Hematopoietic multipotent progenitor cell treated with erythropoietin and hydrocortisone succinate and interleukin-3 and kit ligand, for 4 days (in vitro differentiated cells): ENCODE measurements at regions not wholly inside any gene's neighbourhood (a gene's known extent, or its start where the extent isn't known, plus 50 kb on each side); places are given as distances from the start of the nearest gene placed in this dataset.

Experiments used
- DNase-seq: peaks from one replicate; pipeline ENCODE4 v3.0.0-alpha.2; 2015

DNA sequence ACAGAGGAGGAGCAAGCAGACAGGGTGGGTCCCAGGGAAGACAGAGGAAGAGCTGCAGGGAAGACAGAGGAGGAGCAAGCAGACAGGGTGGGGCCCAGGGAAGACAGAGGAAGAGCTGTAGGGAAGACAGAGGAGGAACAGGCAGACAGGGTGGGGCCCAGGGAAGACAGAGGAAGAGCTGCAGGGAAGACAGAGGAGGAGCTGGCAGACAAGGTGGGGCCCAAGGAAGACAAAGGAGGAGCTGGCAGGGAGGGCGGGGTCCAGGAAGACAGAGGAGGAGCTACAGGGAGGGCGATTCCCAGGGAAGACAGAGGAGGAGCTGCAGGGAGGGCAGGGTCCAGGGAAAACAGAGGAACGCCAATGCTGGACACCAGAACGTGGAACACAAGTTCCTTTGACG, 66.5 kb downstream of the PLXNA1 start:
- DNase-seq: no peak

DNA sequence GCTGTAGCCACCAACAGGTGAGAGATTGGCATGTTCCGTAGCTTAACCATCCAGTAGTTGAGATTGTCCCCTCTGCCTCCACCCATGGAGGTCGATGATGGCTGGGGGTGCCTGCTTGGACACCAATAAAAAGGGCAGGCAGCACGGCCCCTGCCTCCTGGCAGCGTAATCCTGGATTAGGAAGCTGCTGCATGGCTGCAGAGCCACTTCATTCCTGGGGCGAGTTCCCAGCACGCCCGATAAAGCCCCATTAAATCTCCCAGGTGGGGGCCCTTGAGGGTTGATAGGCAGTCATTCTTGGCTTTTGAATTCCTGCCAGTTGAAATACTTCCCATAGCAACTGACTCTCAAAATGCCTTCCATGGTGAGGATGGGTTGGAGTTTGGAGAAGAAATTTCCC, 67.8 kb downstream of the PLXNA1 start:
- DNase-seq: no peak

DNA sequence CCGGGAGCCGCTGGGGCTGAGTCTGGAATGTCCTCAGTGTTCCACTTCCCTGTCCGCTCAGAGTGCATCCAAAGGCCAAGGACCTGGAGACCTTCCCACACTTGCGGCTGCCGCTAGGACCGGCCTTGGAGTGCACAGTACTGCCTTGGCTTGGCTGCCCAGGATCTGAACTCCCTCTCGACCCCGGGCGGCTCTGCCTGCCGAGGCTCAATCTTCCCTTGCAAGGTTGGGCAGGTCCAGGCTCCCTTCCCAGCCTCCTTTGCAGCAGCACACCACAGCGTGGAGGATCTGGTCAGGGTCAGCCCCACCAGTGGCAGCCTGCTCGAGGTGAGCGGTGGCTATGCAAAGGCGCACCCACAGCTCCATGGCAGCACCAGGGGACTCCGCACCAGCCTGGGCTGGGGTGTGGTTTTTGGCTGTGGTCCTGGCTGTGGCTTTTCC, 69.2 kb downstream of the PLXNA1 start:
- no peak for DNase-seq

DNA sequence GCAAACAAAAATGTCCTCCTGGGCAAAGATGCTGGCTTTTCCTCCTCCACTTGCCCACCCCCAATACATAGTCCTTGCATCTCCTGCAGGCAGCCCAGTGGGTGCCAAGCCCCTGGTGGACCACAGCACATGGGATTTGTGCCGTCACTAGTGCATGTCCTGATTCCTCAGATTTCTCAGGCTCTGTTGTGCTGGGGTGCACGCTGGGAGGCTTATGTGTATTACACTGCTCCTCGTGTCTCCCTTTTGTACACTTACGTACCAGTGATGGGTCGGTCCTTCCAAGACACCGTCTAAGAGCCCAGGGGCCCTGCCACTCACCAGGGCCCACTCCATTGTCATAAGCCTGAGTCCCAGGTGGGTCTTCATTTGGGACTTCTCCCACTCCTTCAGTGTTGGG, 70.1 kb downstream of the PLXNA1 start:
- no peak for DNase-seq

DNA sequence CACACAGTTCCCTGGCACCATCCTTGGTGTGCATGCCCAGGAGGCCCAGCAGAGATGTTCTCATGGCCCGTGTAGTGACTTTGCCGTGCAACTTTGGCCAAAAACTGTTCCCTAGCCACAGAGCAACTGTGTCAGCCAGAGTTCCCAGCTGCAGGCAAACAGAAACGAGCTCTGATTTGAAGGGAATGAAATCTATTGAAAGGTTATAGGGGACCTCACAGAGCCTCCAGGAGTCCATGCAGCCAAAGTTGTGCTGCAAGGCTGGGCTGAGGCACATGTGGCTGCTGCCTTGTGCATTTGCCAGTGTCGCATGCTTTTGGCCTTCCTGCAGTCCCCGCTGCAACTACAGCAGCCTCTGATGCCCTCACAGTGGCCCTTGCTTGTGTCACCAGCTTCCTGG, 70.5 kb downstream of the PLXNA1 start:
- DNase-seq: no peak

DNA sequence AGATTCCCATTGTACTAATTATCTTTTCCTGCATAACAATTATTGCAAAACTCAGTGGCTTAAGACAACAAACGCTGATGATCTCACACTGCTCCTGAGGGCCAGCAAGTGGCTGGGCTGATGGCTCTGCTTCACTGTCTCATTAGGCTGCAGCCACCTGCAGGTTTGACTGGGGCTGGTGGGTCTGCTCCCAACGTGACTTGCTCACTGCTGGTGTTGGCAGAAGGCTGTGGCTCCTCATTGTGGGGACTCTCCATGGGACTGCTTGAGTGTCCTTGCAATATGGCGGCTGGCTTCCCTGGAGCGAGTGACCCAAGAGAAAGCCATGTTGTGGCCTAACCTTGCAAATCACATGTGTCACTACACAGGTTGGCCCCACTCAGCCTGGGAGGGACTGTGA, 71.1 kb downstream of the PLXNA1 start:
- no peak for DNase-seq

DNA sequence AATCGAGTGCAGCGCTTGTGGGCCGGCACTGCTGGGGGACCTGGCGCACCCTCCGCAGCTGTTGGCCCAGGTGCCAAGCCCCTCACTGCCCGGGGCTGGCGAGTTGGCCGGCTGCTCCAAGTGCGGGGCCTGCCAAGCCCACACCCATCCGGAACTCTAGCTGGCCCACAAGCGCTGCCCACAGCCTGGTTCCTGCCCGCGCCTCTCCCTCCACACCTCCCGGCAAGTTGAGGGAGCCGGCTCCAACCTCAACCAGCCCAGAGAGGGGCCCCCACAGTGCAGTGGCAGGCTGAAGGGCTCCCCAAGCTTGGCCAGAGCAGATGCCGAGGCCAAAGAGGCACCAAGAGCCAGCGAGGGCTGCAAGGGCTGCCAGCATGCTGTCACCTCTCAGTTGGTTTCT, 73.4 kb downstream of the PLXNA1 start:
- DNase-seq: no peak

DNA sequence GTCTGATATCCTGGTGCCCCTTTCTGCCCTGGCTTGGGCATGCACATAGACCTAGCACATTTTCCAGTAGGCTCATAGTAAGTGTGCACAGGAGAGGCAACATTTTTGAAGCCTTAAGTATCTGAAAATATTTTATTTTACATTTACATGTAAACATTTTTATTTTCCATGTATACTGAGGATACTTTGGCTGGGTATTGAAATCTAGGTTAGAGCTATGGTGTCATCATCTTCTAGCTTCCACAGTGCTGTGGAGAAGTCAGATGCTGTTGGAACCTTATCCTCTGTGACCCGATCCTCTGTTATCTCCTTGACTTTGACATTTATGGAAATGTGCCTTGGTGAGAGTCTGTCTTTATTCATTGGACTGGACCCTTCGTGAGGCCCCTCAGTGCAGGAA, 74.1 kb downstream of the PLXNA1 start:
- DNase-seq: no peak

DNA sequence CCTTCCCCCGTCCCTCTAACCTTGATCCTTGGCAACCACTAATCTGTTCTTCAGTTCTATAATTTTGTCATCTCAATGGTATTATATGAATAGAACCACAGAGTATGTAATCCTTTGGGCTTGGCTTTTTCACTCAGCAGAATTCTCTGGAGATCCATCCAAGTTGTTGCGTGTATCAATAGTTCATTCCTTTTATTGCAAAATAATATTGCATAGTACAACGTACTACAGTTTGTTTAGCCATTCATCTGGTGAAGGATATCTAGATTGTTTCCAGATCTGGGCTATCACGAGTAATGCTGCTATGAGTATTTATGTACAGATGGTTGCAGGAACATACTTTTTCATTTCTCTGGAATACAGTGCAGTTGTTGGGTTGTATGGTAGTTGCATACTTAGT, 76.2 kb downstream of the PLXNA1 start:
- no peak for DNase-seq

DNA sequence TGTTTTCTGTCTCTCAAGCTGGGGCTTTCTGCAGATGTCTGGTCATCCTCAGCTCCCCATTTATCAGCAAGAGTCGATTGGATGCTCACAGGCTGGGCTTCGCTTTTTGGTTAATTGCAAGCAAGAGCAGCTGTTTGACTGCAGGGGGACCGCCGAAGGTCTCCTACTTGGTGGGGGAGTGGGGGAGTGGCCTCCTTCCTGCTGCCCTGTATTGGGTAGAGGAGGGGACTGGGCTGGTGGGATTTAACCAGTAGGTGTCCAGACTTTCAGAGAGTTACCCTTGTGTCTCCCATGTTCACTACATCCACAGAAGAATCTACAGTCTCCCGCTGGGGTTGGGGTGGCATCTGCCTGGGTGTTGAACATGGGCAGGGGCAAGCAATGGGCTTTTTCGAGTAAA, 78.7 kb downstream of the PLXNA1 start:
- no peak for DNase-seq

DNA sequence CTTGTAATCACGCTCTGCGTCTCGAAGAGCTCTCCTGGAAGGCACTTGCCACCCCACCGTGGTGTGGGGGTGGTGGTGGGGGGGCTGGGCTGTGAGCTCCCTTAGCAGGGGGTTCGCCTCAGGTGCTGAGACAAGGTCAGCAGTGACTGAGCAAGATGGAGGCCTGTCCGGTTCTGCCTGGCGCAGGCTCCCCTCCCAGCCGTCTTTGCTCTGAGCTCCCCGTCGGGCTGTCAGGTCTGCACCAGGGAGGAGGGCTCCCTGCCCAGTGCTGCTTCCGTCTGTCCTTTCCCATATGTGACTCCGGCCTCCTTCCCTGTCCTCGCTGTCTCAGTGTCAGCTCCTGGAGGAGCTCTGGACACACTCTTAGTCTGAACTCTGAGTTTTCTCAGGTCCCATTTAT, 80.0 kb downstream of the PLXNA1 start:
- no peak for DNase-seq

DNA sequence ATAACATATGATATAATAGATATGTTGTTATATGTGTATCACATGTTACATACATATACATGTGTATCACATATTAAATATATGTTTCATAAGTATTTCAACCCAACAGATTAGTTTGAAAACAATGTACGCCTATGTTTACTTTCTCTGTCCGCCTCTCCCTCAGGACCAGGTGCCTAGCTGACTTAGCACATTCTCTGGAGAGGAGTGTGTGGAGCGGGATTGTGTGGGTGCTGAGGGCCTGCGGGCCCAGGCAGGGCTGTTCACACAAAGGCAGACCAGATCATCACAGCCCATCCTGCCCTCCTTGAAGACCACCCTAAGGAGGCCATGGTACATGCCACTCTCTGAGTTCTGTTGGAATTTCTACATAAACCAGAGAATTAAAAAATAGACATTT, 81.0 kb downstream of the PLXNA1 start:
- no peak for DNase-seq

DNA sequence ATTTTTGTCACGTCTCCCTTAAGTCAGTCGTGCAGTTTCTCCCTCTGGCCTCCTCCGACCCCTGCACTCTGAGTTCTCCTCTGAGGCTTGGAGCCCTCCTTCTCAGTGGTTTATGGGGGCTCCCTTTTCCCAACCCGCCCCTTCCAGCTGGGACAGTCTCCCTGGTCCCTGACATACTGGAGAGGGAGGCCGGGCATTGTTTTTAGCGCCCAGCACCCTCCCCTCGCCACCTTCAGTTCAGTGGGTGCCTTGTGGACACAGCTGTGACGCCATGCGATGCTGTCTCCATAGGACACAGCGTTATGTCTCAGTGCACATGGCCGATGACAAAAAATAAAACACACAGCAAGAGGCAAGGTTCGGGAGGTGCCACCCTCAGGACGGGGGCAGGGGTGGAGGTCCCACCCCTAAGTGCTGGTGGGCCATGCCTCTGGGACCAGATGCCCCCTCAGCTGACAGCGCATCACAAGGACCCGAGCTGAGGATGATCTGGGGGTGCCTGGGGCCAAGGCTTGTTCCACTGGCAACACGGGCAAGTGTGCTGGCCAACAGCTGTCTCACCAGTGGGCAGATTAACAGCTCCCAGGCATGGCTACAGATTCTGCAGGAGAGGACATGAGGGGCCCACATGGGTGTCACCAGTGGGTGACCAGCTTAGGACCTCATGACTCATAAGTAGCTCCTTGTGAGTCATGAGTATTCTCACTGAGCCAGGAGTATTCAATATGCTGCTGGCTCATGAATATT, 81.6 kb downstream of the PLXNA1 start:
- DNase-seq: no peak

DNA sequence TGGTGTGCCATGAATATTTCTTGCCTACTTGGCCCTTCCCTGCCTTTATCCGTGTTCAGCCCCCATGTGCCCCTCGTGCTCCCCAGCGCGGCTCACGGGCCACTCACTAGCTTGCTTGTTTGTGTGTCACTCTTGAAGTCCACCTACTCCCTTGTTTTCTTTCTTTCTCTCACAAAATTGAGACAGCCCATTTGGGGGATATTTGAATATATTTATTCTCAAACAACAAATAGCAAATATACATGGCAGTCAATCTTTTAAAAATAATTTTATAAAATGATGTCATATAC, 82.2 kb downstream of the PLXNA1 start:
- no peak for DNase-seq

DNA sequence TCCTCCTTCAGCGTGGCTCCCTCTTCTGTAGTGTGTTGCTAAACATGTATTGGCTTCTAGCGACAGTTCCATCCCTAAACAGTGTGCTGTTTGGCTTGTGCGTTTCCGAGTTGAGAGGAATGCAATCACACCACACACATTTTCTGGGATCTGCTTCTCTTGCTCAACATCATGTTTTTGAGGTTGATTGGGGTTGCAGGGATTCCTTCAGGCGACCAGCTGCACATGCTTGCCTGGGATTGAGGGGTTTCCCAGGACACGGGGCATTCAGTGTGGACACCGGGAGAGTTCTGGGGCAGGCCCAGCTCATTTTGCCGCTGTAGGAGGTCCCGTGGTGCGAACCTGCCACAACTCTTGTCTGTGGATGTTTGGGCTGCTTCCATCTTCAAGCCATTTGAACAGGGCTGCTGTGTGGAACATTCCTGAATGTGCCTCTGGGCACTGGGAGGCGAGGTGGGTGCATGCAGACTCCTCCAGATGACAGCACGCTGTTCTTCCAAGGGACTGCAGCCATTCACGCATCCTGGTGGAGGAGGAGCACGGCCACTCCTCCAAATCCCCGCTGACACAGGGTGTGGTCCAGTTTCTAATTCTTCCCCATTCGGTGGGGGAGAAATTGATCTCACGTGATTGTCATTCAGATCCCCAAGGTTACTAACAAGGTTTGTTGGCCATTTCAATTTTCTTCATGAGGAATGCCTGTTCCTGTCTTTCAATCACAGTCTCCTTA, 82.8 kb downstream of the PLXNA1 start:
- no peak for DNase-seq

DNA sequence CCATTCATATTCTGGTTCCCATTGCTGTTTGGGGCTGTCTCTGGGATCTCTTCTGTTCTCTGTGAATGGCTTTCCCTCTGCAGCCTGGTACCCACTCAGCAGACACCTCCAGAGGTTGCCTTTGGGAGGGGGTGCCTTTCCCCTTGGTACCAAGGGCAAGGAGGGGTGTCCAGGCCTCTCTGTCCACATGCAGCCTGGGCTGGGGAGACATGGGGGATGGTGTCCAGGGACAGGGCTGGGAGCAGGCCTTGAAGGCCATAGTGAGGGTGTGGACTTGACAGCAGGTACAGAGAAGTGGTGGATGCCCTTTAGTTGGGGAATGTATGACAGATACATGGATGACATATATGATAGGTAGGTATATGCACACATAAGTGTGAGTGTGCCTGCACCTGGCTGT, 83.7 kb downstream of the PLXNA1 start:
- no peak for DNase-seq

DNA sequence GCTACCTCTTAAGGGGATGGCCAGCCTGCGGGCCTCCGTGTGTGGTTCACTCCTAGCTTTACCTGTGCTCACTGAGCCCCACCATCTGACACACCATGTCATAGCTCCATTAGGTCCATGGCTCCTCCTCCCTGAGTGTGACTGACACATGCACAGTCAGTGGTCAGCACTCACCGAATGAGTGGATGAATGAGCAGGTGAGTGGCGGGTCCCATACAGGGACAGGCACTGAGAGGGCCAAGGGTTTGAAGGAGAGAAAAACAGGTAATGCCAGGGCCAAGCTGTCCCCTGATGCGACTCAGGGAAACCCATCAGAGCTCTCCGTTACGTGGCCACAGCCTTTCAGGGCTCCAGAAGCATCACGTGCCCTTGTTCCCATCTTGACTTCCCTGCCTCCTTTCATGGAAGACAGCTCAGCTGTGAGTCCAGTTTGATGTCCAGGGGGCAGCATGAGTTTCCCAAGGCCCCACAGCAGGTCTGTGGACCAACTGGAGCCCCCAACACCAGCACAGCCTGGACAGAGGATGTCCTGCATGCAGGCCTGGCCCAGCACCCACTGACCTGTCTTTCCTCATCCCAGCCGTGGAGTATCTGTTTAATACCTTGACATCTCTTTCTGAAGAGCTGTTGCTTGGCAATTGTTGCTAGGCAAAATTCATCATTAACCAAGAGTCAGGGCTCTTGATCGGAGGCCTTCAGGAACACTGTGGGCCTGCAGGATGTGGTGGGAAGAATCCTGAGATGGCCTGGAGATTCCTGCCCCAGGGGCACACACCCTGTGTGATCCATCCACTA, 84.4 kb downstream of the PLXNA1 start:
- DNase-seq: no peak

DNA sequence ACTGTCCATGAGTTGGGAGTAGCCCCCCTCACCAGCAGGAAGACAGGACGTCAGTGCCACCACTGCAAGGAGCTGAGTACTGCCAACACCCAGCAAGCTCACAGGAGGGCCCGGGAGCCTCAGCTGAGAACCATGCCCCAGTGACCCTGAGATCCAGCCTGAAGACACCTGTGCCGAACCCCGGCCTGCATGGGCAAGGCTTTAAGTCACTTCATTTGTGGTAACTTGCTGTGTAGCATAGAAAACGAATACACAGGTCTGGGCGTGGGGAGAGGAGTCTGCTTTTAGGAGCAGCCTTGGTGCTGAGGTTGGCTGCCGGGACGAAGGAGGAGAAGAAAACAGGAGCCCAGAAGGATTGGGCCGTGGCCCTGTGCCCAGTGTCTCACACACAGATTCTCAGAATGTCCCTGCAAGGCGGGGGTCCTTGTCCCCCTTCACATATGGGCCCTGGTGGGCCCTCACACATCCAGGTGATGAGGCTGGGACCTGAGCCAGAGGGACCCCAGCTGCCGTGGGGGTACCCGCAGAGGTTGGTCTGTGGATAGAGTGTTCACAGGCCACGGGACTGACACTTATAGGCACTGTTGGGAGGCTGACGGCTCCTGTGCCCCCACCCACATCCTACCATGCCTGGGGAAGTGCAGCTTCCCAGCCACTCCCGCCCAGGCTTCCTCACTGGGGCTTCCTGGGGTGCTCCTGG, 85.3 kb downstream of the PLXNA1 start:
- no peak for DNase-seq

DNA sequence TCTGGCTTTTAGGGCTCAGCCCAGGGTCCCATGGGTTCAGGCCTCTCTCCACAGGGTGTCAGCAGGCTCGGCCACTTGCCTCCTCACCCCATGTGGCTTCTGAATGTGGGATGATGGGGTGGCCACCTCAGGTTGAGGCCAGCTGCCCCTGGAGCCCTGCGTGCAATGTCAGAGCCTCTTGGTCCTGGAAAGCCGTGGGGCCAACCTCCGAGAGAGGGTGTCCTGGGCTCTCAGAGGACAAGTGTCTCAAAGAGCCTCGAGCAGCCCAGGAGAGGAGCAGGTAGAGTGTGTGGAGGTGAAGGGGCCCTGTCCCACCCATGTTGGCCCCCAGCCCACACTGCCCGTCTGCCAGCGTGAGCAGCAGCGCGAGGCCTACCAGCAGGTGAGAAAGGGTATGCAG, 86.0 kb downstream of the PLXNA1 start:
- DNase-seq: no peak

DNA sequence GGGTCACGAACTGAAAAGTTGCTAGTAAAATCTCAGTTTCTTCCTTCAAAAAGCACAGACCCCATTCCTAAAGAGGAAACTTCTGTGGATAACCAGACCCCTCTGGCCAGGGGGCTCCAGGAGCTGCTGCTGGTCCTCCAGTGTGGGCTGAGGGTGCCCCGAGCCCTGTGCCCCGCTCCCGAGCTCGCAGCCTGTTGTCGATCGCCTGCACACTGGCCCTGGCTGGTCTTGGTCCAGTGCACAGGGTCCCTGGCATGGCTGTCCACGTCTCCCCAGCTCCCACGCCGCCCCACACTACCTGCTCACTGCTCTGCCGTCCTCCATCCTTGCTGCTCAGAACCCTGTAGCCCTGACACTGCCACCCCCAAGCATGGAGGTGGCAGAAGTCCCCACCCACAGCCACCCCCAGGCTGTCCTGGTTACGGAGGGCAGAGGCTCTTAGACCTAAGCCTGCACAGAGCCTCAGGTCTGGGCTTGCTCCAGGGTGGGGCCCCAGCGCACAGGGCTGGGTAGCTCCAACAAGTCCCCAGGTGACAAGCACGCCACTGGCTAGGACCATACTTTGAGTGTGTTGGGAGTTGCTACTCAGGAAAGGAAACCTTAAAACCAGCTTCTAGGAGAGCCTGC, 87.0 kb downstream of the PLXNA1 start:
- no peak for DNase-seq

DNA sequence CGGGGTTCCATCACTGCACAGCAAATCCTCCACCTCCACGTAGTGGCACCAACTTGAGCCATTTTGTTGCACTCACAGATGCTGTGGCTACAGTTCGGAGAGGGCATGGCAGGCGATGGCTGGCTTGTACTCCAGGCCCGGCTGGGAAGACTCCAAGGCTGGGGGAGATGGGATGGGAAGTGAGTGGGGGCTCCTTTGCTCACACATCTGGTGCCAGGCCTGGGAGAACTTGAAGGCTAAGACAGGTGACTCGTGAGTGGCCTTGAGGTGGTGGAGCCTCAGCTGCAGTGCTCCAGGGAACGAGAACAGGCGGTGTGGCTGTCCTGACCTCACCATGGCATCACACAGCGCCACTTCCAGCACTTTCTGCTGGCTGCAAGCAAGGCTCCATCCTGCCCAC, 87.9 kb downstream of the PLXNA1 start:
- no peak for DNase-seq

DNA sequence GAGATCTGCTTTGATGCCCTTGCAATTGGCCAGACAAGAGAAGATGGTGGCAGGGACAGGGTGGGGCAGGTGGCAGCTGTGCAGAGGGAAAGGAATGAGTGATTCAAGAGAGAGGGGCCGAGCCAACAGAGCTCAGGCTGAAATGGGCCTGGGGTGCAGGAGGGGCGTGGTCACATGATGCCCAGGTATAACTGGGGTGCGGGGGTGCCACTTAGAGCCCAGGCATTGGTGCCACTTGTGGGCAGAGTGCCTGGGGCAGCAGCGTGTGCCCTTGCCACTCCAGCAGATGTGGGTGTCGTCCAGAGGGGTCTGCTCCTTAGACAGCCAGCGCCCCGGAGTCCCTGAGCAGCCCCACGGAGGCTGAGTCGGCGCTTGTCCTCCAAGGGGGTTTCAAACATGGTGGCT, 88.7 kb downstream of the PLXNA1 start:
- no peak for DNase-seq

DNA sequence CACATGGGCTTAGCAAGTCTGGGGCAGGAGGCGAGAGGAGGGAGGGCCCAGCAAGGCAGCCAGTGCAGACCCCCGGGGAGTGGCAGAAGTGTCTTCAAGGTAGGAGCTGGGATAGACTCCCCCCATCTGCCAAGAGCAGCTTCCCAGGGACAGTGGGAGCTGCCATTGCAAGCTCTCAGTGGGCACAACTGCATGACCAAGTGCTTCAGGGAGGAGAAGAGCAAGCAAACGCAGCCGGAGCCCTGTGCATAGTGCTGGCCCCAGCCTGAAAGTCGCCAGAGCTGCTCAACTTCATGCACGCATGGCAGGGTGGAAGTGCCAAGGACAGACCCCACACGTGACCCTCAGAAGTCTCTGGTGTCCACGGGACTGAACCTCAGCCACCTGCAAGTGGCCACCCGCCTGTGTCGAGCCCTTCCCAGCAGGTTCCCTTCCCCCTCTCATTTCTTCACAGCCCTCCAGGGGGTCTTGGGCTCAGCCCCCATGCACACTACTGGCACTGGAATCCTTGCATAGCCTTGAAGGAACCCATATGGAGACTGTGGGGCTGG, 89.4 kb downstream of the PLXNA1 start:
- no peak for DNase-seq
